HepG2 (cell line): ENCODE measurements at regions not wholly inside any gene's neighbourhood (a gene's known extent, or its start where the extent isn't known, plus 50 kb on each side); places are given as distances from the start of the nearest gene placed in this dataset.

Experiments used
- EP300 ChIP-seq, 3 experiments: sonication (generic) in 1 of 3; formaldehyde crosslinking in 1 of 3; IDR thresholded peaks; 2 replicates each; pipeline versions ENCODE4 v1.5.1 to v1.6.1; 2011 to 2020; ENCODE audit warnings: low read depth in 2 of 3, low read length in 2 of 3, borderline replicate concordance in 1 of 3, improper control_type of control experiment in 1 of 3, mild to moderate bottlenecking in 1 of 3, missing genetic modification reagents in 1 of 3, moderate library complexity in 1 of 3
- ERF ChIP-seq: IDR thresholded peaks from 2 replicates; pipeline ENCODE4 v1.6.1; 2018; ENCODE audit warnings: missing biosample characterization, missing genetic modification reagents
- HMGXB4 ChIP-seq, 2 experiments: sonication (generic) in 1 of 2; formaldehyde crosslinking in 1 of 2; IDR thresholded peaks; 2 replicates each; pipeline versions ENCODE4 v1.4.0 to v1.6.1; 2018 to 2020; ENCODE audit warnings: missing genetic modification reagents in 2 of 2, borderline replicate concordance in 1 of 2, low read depth in 1 of 2, mild to moderate bottlenecking in 1 of 2, missing biosample characterization in 1 of 2
- LCORL ChIP-seq, 2 experiments: fragments of 450-650 bp in 1 of 2; sonication (generic) in 1 of 2; formaldehyde crosslinking in 1 of 2; IDR thresholded peaks; 2 replicates each; pipeline versions ENCODE4 v1.5.0 to v1.6.1; 2017 to 2020; ENCODE audit warnings: antibody characterized with exemption in 1 of 2, missing genetic modification reagents in 1 of 2
- MIER3 ChIP-seq: IDR thresholded peaks from 2 replicates; pipeline ENCODE4 v1.6.1; 2016; ENCODE audit warnings: missing compliant biosample characterization, borderline replicate concordance
- MXI1 ChIP-seq: IDR thresholded peaks from 3 replicates; pipeline ENCODE4 v1.6.1; 2012; ENCODE audit warnings: low read depth, low read length, inconsistent platforms, borderline replicate concordance
- NFIC ChIP-seq: IDR thresholded peaks from 2 replicates; pipeline ENCODE4 v1.6.1; 2012; ENCODE audit warnings: mild to moderate bottlenecking, low read length, inconsistent platforms
- POGZ ChIP-seq: sonication (generic); formaldehyde crosslinking; IDR thresholded peaks from 2 replicates; pipeline ENCODE4 v1.4.0; 2020; ENCODE audit warnings: mild to moderate bottlenecking, missing genetic modification reagents
- SAP130 ChIP-seq: IDR thresholded peaks from 2 replicates; pipeline ENCODE4 v1.6.1; 2016; ENCODE audit warnings: low read depth
- SOX6 ChIP-seq, 2 experiments: fragments of 450-650 bp in 1 of 2; sonication (generic) in 1 of 2; formaldehyde crosslinking in 1 of 2; IDR thresholded peaks; 2 replicates each; pipeline versions ENCODE4 v1.4.0 to v1.6.1; 2017 to 2020; ENCODE audit warnings: antibody characterized with exemption in 1 of 2, mild to moderate bottlenecking in 1 of 2, missing genetic modification reagents in 1 of 2
- SPEN ChIP-seq: sonication (generic); formaldehyde crosslinking; IDR thresholded peaks from 2 replicates; pipeline ENCODE4 v1.5.1; 2020; ENCODE audit warnings: low read depth, mild to moderate bottlenecking, missing genetic modification reagents
- ZBTB33 ChIP-seq: sonication (generic); formaldehyde crosslinking; IDR thresholded peaks from 2 replicates; pipeline ENCODE4 v1.4.0; 2020; ENCODE audit warnings: missing genetic modification reagents
- ZMYM4 ChIP-seq: sonication (generic); formaldehyde crosslinking; IDR thresholded peaks from 2 replicates; pipeline ENCODE4 v1.8.1; 2023; ENCODE audit warnings: mild to moderate bottlenecking, missing genetic modification reagents
- ZNF275 ChIP-seq: sonication (generic); formaldehyde crosslinking; IDR thresholded peaks from 2 replicates; pipeline ENCODE4 v1.8.0; 2022; ENCODE audit warnings: missing genetic modification reagents, mild to moderate bottlenecking, inconsistent platforms, borderline replicate concordance
- ZNF331 ChIP-seq: sonication (generic); formaldehyde crosslinking; IDR thresholded peaks from 2 replicates; pipeline ENCODE4 v1.4.0; 2020; ENCODE audit warnings: missing genetic modification reagents
- ZNF512B ChIP-seq: sonication (generic); formaldehyde crosslinking; IDR thresholded peaks from 2 replicates; pipeline ENCODE4 v1.5.1; 2020; ENCODE audit warnings: missing genetic modification reagents, mild to moderate bottlenecking, borderline replicate concordance
- ZSCAN31 ChIP-seq: sonication (generic); formaldehyde crosslinking; IDR thresholded peaks from 2 replicates; pipeline ENCODE4 v1.5.0; 2020; ENCODE audit warnings: low read depth, mild to moderate bottlenecking, missing genetic modification reagents

- TF ChIP-seq ZNF275: no peak
- TF ChIP-seq POGZ (CRISPR knock-in tag): peak; percentile 68
- TF ChIP-seq MIER3 (CRISPR knock-in tag): peak; percentile 36; the same call in 1 of the 2 replicates
- 0 out of 2 replicates have a peak, but pooled peaks have one; percentile 48 for TF ChIP-seq ZSCAN31 (CRISPR knock-in tag)
- TF ChIP-seq SAP130 (CRISPR knock-in tag): peak; percentile 43
- TF ChIP-seq ZBTB33 (CRISPR knock-in tag): 0 out of 2 replicates have a peak, but pooled peaks have one; percentile 30
- TF ChIP-seq ERF: peak; percentile 62; the same call in 1 of the 2 replicates
- TF ChIP-seq ZNF512B (CRISPR knock-in tag): no peak
- TF ChIP-seq LCORL (IDR thresholded peaks at IDR 0.05): peak; percentile 99
- TF ChIP-seq LCORL (CRISPR knock-in tag; IDR thresholded peaks at IDR 0.05): peak; percentile 78
- no peak for TF ChIP-seq SOX6 (IDR thresholded peaks at IDR 0.05)
- TF ChIP-seq SOX6 (CRISPR knock-in tag; IDR thresholded peaks at IDR 0.05): peak; percentile 66
- peak; percentile 60; the same call in 2 of the 3 replicates for TF ChIP-seq MXI1
- peak in 1 of 2 experiments; percentile 44; a peak in 1 of 4 replicates for TF ChIP-seq HMGXB4 (CRISPR knock-in tag; IDR thresholded peaks at IDR 0.05; ENCODE audit: borderline replicate concordance in 1 of 2, low read depth in 1 of 2)
- TF ChIP-seq ZNF331: peak; percentile 52
- peak in 1 of 2 experiments; percentile 45; a peak in 3 of 4 replicates for TF ChIP-seq EP300 (IDR thresholded peaks at IDR 0.05; ENCODE audit: low read depth in 2 of 2, low read length in 2 of 2)
- 0 out of 2 replicates have a peak, but pooled peaks have one; percentile 17 for TF ChIP-seq EP300 (CRISPR knock-in tag; IDR thresholded peaks at IDR 0.05; ENCODE audit: borderline replicate concordance)
- TF ChIP-seq ZMYM4: peak; percentile 65; the same call in 1 of the 2 replicates
- peak; percentile 74 for TF ChIP-seq NFIC
- TF ChIP-seq SPEN (CRISPR knock-in tag): peak; percentile 33; the same call in 1 of the 2 replicates
Measured at GRCh38 chr10:36888925-36889573, 236.3 kb upstream of the ANKRD30A start (continued).
